SK-N-SH (cell line): ENCODE measurements at regions not wholly inside any gene's neighbourhood (a gene's known extent, or its start where the extent isn't known, plus 50 kb on each side); places are given as distances from the start of the nearest gene placed in this dataset.
A peak's percentile ranks its signal among the peaks of the same experiment; 100 is the strongest.

ENCODE experiments used
- CTCF ChIA-PET: fragments of 300-600, 350-600 bp; formaldehyde crosslinking; extraction: SDS; loops from one replicate; lab custom pipeline; 2021; lab: Yijun Ruan, JAX
- POLR2A ChIA-PET: fragments of 350-600 bp; sonication (Branson Sonifier 250); formaldehyde crosslinking; extraction: SDS; loops from one replicate; lab custom pipeline; 2020; ENCODE audit warnings: antibody characterized with exemption, inconsistent platforms; lab: Yijun Ruan, JAX
- DNase-seq: peaks from one replicate; pipeline ENCODE4 v3.0.0; 2012
- H2AFZ ChIP-seq: fragments of 200-600 bp; sonication (generic); 2 replicates; pipeline ENCODE4 v1.8.1; 2016; ENCODE audit warnings: antibody characterized with exemption, mild to moderate bottlenecking, low read depth
- H3F3A ChIP-seq: fragments of 200-600 bp; sonication (generic); replicated peaks from 2 replicates; pipeline ENCODE3; 2016; ENCODE audit warnings: antibody characterized with exemption, mild to moderate bottlenecking; ENCODE audit not compliant: insufficient read depth
- H3K27ac ChIP-seq, 2 experiments: fragments of 200-500 bp in 1 of 2; fragments of 200-600 bp in 1 of 2; sonication (Bioruptor generic) in 1 of 2; sonication (generic), shearing (Covaris generic) in 1 of 2; 2 replicates each; pipeline versions ENCODE4 v1.5.1 to v1.6.1; 2014 to 2016; ENCODE audit warnings: low read depth in 2 of 2, inconsistent platforms in 1 of 2, low read length in 1 of 2, mild to moderate bottlenecking in 1 of 2, mixed read lengths in 1 of 2
- H3K27me3 ChIP-seq: fragments of 200-600 bp; sonication (generic), shearing (Covaris generic); 2 replicates; pipeline ENCODE4 v1.6.1; 2016; ENCODE audit warnings: mixed run types; ENCODE audit not compliant: insufficient read depth
- H3K36me3 ChIP-seq, 2 experiments: fragments of 200-500 bp in 1 of 2; fragments of 200-600 bp in 1 of 2; sonication (Bioruptor generic) in 1 of 2; sonication (generic) in 1 of 2; replicated peaks in 1 of 2; 2 replicates each; pipeline versions ENCODE3 to v1.5.1; 2014 to 2016; ENCODE audit warnings: low read length in 1 of 2, mild to moderate bottlenecking in 1 of 2; ENCODE audit not compliant: insufficient read depth in 2 of 2, control insufficient read depth in 1 of 2
- H3K4me1 ChIP-seq, 2 experiments: fragments of 200-500 bp in 1 of 2; fragments of 200-600 bp in 1 of 2; sonication (Bioruptor generic) in 1 of 2; sonication (generic), shearing (Covaris generic) in 1 of 2; 2 replicates each; pipeline versions ENCODE4 v1.5.1 to v1.6.1; 2014 to 2016; ENCODE audit warnings: low read depth in 1 of 2, low read length in 1 of 2, mixed run types in 1 of 2; ENCODE audit not compliant: insufficient read depth in 2 of 2, control insufficient read depth in 1 of 2
- H3K4me2 ChIP-seq: fragments of 200-600 bp; sonication (generic), shearing (Covaris generic); 2 replicates; pipeline ENCODE4 v1.6.1; 2017; ENCODE audit warnings: mixed run types
- H3K4me3 ChIP-seq, 2 experiments: fragments of 200-500 bp in 1 of 2; fragments of 200-600 bp in 1 of 2; sonication (Bioruptor generic) in 1 of 2; sonication (generic), shearing (Covaris generic) in 1 of 2; 2 replicates each; pipeline versions ENCODE4 v1.5.1 to v1.8.1; 2014 to 2016; ENCODE audit warnings: low read depth in 2 of 2, inconsistent platforms in 1 of 2, low read length in 1 of 2, mild to moderate bottlenecking in 1 of 2, mixed read lengths in 1 of 2, moderate library complexity in 1 of 2
- H3K79me2 ChIP-seq: fragments of 200-600 bp; sonication (generic); 2 replicates; pipeline ENCODE4 v1.8.1; 2017; ENCODE audit warnings: mild to moderate bottlenecking; ENCODE audit not compliant: insufficient read depth
- H3K9ac ChIP-seq: fragments of 200-600 bp; sonication (generic); 2 replicates; pipeline ENCODE4 v1.6.1; 2017; ENCODE audit warnings: mixed run types
- H3K9me2 ChIP-seq: fragments of 200-600 bp; sonication (generic); 2 replicates; pipeline ENCODE4 v1.6.1; 2017; ENCODE audit warnings: mixed run types
- H3K9me3 ChIP-seq: fragments of 200-600 bp; sonication (generic); 2 replicates; pipeline ENCODE4 v1.6.1; 2017; ENCODE audit warnings: mixed run types, mild to moderate bottlenecking, moderate library complexity
- H4K20me1 ChIP-seq: fragments of 200-600 bp; sonication (generic); 2 replicates; pipeline ENCODE4 v1.6.1; 2017; ENCODE audit warnings: mild to moderate bottlenecking, mixed run types; ENCODE audit not compliant: insufficient read depth
- ELF1 ChIP-seq: IDR thresholded peaks from 2 replicates; pipeline ENCODE4 v1.4.0; 2012
- EZH2phosphoT487 ChIP-seq: fragments of 200-600 bp; sonication (generic); IDR thresholded peaks from 2 replicates; pipeline ENCODE4 v1.6.1; 2017; ENCODE audit warnings: low read depth, mixed run types, mild to moderate bottlenecking, antibody characterized with exemption, moderate library complexity, borderline replicate concordance
- FOSL2 ChIP-seq: IDR thresholded peaks from 2 replicates; pipeline ENCODE4 v1.4.0; 2012; ENCODE audit warnings: low read depth, mild to moderate bottlenecking, moderate library complexity, borderline replicate concordance
- FOXJ3 ChIP-seq: sonication (generic); formaldehyde crosslinking; IDR thresholded peaks from 2 replicates; pipeline ENCODE4 v1.5.1; 2020; ENCODE audit warnings: mild to moderate bottlenecking, missing genetic modification reagents
- GABPA ChIP-seq: IDR thresholded peaks from 2 replicates; pipeline ENCODE4 v1.4.0; 2012; ENCODE audit warnings: low read depth, mild to moderate bottlenecking
- GATA2 ChIP-seq: sonication (generic); formaldehyde crosslinking; IDR thresholded peaks from 2 replicates; pipeline ENCODE4 v1.5.0; 2020; ENCODE audit warnings: mild to moderate bottlenecking, missing genetic modification reagents
- JUND ChIP-seq: IDR thresholded peaks from 2 replicates; pipeline ENCODE4 v1.4.0; 2012
- MEF2A ChIP-seq: IDR thresholded peaks from 2 replicates; pipeline ENCODE4 v1.4.0; 2012; ENCODE audit warnings: low read depth, borderline replicate concordance
- MXI1 ChIP-seq: IDR thresholded peaks from 2 replicates; pipeline ENCODE4 v1.6.1; 2012; ENCODE audit warnings: mild to moderate bottlenecking, low read depth, low read length, improper control_type of control experiment
- POLR2AphosphoS5 ChIP-seq: IDR thresholded peaks from 2 replicates; pipeline ENCODE4 v1.6.1; 2012; ENCODE audit warnings: low read depth, low read length
- RAD21 ChIP-seq: IDR thresholded peaks from 2 replicates; pipeline ENCODE4 v1.6.1; 2012; ENCODE audit warnings: mild to moderate bottlenecking, low read length
- RFX5 ChIP-seq: IDR thresholded peaks from 2 replicates; pipeline ENCODE4 v1.6.1; 2012; ENCODE audit warnings: mild to moderate bottlenecking, improper control_type of control experiment, low read length
- RXRA ChIP-seq: IDR thresholded peaks from 2 replicates; pipeline ENCODE4 v1.4.0; 2012; ENCODE audit warnings: low read depth, mild to moderate bottlenecking, borderline replicate concordance
- WGBS: methylation state at CpG from one replicate; pipeline ENCODE4 v1.1.6; 2017; ENCODE audit warnings: low lambda C conversion rate; 5-methylcytosine and 5-hydroxymethylcytosine counted together
- TF ChIP-seq, protein P1 (sequence below): IDR thresholded peaks from 2 replicates; pipeline ENCODE4 v1.6.1; 2012; ENCODE audit warnings: mild to moderate bottlenecking, low read depth, low read length, moderate library complexity
- TF ChIP-seq, protein P2 (sequence below): IDR thresholded peaks from 2 replicates; pipeline ENCODE4 v1.4.0; 2012; ENCODE audit warnings: low read depth, borderline replicate concordance
- TF ChIP-seq, protein P3 (sequence below): fragments of 200-600 bp; sonication (generic); IDR thresholded peaks from 2 replicates; pipeline ENCODE4 v1.6.1; 2017; ENCODE audit warnings: antibody characterized with exemption, mild to moderate bottlenecking, moderate library complexity
- TF ChIP-seq, protein P4 (sequence below): fragments of 150-350 bp; IDR thresholded peaks from 2 replicates; pipeline ENCODE4 v1.6.1; 2016; ENCODE audit warnings: mild to moderate bottlenecking, low read depth, low read length

DNA sequence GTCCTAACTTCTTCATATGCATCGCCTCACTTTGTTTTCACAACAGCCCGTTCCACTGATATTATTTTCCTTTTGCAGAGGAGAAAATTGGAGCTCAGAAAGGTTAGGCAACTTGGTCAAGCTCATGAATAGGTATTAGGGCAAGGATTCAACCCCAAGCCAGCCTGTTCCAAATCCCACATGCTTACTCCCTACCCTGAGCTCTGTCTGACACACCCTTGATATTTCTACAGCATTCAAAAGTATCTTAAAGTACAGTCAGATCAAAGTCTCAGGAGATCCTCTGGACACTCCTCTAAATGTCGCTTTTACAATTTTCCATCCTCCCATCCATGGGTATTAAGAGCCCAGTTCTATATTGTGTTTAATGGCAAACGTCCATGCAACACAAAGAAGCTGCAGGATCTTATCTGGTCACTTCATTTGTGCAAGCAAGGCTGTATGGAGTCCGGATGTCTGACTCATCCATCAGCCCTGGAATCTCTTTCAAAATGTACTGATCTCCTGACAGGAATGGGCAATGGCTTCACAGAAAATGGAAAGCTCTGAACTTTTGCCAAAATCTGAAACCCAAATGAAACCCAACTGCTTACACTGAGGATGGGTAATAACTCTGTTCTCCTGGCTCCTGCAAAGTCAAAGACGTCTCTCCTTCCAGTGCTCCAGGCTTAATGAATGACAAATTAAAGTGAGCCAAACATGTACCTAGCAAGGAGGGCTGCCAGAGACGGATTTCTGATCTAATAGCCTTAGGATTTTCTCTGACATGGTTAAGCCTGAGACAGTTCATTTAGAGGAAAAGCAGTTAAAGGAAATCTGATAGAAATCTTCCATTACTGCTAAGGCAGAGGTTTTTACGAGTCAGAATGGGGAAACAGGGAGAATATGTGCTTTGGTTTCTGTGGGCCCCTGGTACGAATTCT is 230.9 kb upstream of the RORA start (continued):
- TF ChIP-seq, protein P1, sequence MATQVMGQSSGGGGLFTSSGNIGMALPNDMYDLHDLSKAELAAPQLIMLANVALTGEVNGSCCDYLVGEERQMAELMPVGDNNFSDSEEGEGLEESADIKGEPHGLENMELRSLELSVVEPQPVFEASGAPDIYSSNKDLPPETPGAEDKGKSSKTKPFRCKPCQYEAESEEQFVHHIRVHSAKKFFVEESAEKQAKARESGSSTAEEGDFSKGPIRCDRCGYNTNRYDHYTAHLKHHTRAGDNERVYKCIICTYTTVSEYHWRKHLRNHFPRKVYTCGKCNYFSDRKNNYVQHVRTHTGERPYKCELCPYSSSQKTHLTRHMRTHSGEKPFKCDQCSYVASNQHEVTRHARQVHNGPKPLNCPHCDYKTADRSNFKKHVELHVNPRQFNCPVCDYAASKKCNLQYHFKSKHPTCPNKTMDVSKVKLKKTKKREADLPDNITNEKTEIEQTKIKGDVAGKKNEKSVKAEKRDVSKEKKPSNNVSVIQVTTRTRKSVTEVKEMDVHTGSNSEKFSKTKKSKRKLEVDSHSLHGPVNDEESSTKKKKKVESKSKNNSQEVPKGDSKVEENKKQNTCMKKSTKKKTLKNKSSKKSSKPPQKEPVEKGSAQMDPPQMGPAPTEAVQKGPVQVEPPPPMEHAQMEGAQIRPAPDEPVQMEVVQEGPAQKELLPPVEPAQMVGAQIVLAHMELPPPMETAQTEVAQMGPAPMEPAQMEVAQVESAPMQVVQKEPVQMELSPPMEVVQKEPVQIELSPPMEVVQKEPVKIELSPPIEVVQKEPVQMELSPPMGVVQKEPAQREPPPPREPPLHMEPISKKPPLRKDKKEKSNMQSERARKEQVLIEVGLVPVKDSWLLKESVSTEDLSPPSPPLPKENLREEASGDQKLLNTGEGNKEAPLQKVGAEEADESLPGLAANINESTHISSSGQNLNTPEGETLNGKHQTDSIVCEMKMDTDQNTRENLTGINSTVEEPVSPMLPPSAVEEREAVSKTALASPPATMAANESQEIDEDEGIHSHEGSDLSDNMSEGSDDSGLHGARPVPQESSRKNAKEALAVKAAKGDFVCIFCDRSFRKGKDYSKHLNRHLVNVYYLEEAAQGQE = peak; percentile 44; the same call in 1 of the 2 replicates
- TF ChIP-seq POLR2AphosphoS5 (peak; percentile 75; the same call in 1 of the 2 replicates), RXRA (peak; percentile 48; the same call in 1 of the 2 replicates), MXI1 (no peak), EZH2phosphoT487 (no peak), JUND (peak; percentile 94), GABPA (no peak), FOXJ3 (CRISPR knock-in tag) (no peak), FOSL2 (peak; percentile 92)

DNA sequence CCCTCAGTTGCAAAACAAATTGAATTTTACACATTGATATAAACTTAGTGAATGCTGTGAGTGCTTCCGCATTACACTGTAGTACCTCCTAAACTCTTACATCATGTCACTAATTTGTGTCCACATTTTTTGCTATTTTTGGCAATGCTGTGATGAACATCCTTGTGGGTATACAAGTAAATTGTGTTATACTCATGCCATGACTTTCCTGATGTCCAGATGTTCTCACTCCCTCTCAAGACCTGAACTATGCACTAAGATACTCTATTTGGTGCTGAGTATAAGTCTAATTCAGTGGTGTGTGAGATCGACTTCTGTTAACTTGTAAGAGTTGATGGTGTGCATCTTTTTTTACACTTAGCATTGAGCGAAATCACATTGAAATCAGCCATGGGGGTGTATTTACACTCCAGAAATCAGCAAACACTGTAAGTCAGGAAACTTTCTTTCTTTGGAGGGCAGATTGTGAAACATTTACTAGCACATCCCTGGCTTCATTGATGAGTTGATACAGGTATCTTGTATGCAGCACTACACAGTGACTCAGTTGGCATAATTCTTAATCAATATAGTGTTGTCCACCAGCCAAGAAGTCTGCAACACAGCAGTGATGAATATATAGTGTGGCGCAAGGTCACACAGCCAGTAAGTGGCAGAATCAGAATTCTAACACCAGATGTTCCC is 228.1 kb upstream of the RORA start:
- no peaks in the 10 kb centered on the region for H3K36me3 ChIP-seq
- H3F3A ChIP-seq = peaks cover 15% of the 10 kb centered on the region
- H3K9ac ChIP-seq = no peak overlapping the region
- H3K4me1 ChIP-seq = peaks cover 8 to 16% of the 10 kb centered on the region in 2 experiments; a peak in 3 of 4 replicates
- WGBS = 84% methylated on average over 4 of the region's 4 CpGs
- TF ChIP-seq GATA2 (CRISPR knock-in tag) = no peak
- no peak for TF ChIP-seq RAD21
- TF ChIP-seq, protein P2, sequence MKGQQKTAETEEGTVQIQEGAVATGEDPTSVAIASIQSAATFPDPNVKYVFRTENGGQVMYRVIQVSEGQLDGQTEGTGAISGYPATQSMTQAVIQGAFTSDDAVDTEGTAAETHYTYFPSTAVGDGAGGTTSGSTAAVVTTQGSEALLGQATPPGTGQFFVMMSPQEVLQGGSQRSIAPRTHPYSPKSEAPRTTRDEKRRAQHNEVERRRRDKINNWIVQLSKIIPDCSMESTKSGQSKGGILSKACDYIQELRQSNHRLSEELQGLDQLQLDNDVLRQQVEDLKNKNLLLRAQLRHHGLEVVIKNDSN = no peak
- no peak for TF ChIP-seq MXI1
- TF ChIP-seq RFX5 = no peak
- no peak for TF ChIP-seq MEF2A
- TF ChIP-seq, protein P3, sequence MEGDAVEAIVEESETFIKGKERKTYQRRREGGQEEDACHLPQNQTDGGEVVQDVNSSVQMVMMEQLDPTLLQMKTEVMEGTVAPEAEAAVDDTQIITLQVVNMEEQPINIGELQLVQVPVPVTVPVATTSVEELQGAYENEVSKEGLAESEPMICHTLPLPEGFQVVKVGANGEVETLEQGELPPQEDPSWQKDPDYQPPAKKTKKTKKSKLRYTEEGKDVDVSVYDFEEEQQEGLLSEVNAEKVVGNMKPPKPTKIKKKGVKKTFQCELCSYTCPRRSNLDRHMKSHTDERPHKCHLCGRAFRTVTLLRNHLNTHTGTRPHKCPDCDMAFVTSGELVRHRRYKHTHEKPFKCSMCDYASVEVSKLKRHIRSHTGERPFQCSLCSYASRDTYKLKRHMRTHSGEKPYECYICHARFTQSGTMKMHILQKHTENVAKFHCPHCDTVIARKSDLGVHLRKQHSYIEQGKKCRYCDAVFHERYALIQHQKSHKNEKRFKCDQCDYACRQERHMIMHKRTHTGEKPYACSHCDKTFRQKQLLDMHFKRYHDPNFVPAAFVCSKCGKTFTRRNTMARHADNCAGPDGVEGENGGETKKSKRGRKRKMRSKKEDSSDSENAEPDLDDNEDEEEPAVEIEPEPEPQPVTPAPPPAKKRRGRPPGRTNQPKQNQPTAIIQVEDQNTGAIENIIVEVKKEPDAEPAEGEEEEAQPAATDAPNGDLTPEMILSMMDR = no peak
- TF ChIP-seq ELF1 = no peak
- TF ChIP-seq, protein P4, sequence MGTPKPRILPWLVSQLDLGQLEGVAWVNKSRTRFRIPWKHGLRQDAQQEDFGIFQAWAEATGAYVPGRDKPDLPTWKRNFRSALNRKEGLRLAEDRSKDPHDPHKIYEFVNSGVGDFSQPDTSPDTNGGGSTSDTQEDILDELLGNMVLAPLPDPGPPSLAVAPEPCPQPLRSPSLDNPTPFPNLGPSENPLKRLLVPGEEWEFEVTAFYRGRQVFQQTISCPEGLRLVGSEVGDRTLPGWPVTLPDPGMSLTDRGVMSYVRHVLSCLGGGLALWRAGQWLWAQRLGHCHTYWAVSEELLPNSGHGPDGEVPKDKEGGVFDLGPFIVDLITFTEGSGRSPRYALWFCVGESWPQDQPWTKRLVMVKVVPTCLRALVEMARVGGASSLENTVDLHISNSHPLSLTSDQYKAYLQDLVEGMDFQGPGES = no peak
- H3K27ac ChIP-seq = no peak overlapping the region
- no peak overlapping the region for H3K4me2 ChIP-seq
- ChIA-PET POLR2A (no interaction called here), CTCF (no interaction called here)
- H3K9me3 ChIP-seq = no peaks in the 10 kb centered on the region
- H3K27me3 ChIP-seq = no peaks in the 10 kb centered on the region
- H3K9me2 ChIP-seq = no peaks in the 10 kb centered on the region
- DNase-seq = no peak
- no peaks in the 10 kb centered on the region for H3K79me2 ChIP-seq
- no peak overlapping the region for H3K4me3 ChIP-seq
- H2AFZ ChIP-seq = no peak overlapping the region
- no peaks in the 10 kb centered on the region for H4K20me1 ChIP-seq
